Activated T-helper 1 cell treated with anti-CD3 and anti-CD28 coated beads, Interleukin-2, amount 50 U/mL, for 16 hours (primary cell): ENCODE measurements at regions not wholly inside any gene's neighbourhood (a gene's known extent, or its start where the extent isn't known, plus 50 kb on each side); places are given as distances from the start of the nearest gene placed in this dataset.
A peak's percentile ranks its signal among the peaks of the same experiment; 100 is the strongest.
"Not testable (repeated sequence)": the region's sequence is repeated elsewhere in the genome, so short reads cannot be mapped to it uniquely, and the experiment has no call there.

Experiments used
- DNase-seq, 2 donors: peaks; one replicate each; pipeline ENCODE4 v3.0.0-alpha.2; 2020; ENCODE audit warnings: low read depth in 1 of 2, low spot score in 1 of 2

DNA sequence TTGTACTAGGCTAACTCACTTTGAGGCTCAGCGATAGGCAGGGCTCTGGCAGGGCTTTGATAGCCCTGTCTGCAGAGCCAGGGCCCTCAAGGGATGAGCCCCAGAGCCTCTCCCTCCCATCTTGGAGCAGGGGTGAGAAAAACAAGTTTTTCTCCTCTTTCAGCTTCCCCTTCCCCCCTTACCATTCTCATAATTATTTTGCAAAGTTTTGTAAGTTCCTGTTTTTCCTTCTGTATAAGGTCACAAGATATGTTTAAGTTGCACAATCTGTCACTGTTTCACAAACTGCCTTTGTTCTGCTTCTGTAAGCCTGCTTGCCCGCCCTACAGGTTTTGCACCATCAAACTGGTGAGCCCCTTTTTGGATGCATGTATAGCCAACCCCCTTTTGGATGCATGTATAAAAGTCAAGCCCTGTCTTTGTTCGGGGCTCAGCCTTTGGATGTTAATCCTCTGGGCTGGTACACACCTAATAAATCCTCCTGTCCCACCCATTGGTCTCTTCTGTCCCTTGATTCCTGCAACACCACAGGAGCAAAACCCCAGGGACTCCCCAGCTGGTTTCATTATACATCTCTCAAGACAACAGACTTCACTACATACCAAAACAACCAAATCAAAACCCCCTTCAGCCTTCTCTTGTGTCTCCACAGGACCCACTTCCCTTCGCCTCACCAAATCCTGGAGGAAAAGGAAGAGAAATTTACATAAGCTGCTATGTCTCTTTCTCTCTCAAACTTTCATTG, 52.5 kb upstream of the RESF1 start:
- DNase-seq = no peak

DNA sequence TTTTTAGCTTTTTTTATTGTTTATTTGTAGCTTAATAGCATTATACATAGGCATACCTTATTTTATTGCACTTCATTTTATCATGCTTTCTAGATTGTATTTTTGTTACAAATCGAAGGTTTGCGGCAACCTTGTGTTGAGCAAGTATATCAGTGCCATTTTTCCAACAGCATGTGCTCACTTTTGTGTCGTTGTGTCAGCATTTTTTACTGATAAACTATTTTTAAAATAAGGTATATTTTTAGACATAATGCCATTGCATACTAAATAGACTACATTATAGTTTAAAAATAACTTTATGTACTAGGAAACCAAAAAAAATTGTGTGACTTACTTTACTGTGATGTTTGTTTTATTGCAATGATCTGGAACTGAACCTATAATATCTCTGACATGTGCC, 56.2 kb upstream of the RESF1 start:
- no peak for DNase-seq

DNA sequence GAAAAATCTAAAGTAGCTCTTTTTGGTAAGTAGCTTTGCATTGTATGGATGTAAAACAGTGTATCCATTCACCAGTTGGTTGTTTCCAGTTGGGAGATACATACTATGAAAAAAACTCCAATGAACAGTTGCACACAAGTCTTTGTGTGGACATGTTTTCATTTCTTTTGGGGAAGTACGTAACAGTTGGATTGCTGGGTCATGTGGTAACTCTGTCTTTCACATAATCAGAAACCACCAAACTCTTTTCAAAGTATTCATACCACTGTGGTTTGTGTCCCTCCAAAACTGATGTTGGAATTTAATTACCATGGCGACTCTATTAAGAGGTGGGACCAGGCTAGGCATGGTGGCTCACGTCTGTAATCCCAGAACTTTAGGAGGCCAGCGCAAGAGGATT, 58.9 kb upstream of the RESF1 start:
- no peak for DNase-seq

DNA sequence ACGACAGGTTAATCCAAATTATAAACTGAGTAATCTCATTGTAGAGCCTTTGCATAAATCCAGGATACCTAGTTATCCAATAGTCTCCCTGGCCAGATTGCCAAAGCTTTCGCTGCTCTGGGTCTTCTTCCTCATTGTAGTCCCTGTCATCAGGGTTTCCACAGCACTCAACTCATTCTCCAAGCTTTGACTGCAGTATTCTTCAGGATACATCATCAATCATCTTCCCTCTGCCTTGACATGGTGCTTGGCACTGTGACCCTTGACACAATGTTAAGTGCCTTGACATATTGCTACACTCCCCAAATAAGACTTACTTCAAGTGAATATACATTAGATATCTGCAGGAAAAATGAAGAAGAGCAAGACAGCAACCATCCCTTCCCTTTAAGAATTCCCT, 60.1 kb upstream of the RESF1 start:
- no peak for DNase-seq

DNA sequence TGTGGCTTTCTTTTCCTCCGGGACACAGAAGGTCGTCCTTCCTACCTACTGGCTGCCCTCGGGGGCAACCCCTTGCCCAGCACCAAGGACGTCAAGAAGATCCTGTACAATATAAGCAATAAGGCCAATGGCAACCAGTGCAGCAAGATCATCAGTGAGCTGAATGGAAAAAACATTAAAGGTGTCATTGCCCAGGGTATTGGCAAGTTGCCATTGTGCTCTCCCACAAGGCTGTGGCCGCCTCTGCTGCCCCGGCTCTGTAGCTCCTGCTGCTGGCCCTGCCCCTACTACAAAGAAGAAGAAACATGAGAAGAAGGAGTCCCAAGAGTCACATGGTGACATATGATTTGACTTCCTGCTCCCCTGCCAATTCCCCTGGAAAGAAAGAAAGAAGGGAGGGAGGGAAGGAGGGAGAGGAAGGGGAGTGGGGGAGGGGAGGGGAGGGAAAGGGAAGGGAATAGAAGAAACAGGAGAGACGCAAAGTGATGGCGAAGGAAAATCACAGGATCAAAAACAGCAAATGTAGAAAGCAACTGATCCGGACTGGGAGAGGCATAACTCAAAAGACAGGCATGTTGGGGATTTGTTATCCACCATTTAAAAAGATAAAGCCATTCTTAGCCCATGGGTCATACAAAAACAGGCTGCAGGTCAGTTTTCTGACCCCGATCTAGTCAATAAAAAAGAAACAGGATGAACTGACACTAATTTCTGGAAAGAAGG, 61.3 kb upstream of the RESF1 start:
- no peak for DNase-seq

DNA sequence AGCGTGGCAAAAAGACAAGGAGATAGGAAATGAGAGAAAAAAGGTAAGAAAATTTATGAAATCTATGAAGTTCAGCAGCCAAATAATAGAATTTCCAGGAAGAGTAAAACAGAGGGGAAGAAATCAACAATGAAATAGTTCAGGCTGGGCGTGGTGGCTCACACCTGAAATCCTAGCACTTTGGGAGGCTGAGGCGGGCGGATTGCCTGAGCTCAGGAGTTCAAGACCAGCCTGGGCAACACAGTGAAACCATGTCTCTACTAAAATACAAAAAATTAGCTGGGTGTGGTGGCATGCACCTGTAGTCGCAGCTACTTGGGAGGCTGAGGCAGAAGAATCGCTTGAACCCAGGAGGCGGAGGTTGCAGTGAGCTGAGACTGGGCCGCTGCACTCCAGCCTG, 62.1 kb upstream of the RESF1 start:
- DNase-seq = not testable (repeated sequence)

DNA sequence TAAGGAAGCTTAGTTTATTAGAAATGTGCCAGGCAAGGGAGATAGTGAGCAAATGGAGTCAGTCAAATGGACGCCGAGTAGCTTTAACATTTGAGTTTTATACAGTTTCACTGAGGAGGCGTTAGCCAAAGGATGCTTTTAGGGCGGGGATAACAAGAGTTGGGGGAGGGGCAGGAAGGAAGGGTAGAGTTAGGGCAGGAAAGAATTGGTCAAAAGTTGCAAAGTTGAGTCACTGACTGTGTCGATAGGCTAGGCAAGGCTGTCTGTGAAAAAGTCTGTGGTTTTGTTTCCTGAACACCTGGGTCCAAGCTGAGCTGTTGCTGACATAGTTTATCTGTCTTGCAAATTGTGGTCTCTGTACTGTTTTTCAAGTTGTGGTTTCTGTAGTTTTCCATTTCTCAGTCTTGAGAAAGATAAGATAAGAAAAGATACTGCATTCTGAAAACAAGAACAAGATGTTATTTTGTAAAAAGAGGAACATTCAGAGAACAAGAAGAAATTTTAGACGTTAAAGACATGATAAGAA, 62.6 kb upstream of the RESF1 start:
- peak; percentile 43 to 72 for DNase-seq

DNA sequence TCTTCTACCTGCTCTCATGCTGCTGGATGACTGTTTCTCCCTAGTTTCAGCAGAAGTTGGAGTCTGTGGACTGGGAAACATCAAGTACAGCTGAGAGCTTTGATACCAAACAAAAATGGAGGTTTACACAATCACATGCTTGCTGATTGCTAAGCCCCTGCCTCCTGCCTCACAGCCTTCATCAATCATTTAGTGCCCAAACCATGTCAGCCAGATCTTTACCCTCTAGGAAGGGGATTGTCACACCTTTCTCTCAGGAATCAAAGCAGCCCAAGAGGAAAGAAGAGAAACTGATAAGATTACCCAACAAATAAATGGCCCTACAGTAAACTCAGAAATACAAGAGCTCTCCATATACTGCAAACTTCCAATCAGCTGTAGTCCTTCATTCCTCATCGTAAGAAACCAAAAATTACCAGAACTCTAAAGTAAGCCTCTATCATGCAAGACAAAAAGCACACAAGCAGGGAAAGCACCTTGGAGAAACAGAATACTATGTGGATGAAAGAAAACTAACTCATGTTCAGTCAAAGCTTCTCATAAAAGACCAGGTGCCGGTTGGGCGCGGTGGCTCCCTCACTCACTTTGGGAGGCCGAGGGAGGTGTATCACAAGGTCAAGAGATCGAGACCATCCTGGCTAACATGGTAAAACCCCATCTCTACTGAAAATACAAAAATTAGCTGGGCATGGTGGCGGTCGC, 63.6 kb upstream of the RESF1 start:
- DNase-seq = no peak

DNA sequence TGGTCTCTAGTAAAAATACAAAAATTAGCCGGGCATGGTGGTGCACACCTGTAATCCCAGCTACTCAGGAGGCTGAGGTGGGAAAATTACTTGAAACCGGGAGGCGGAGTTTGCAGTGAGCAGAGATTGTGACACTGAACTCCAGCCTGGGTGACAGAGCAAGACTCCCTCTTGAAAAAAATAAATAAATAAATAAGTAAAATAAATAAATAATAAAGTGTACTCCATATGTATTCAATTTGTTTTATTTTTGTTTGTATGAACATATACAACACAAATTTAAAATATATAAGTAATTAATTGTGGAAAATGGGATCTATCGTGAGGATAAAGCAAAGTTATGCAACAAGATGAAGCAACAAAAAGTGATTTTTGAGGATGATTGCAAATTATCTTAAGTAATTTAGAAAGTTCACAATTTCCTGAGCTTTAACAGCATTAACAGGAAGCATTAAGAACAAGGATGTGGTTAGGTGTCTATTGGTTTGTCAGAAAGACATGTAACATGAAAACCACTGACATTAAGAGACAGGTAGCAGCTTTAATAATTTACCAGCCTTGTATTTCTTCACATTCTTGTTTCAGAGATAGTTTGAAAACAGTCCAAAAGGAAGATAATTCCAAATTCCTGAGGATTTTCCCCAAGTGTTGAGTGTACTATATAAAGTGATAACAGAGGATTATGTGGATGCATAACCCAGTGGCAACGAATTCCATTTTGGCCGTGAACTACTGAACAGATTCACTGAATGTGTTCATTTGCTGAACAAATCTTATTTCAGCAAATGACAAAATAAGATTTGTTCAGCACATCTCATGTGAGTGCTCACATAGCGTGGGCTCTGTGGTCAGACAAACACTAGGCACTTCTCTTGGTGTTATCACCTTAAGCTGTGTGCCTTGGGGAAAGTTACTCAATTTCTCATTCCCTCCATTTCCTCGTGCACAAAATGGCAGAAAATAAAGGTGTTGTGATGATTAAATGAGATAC, 68.6 kb upstream of the RESF1 start:
- DNase-seq = no peak

DNA sequence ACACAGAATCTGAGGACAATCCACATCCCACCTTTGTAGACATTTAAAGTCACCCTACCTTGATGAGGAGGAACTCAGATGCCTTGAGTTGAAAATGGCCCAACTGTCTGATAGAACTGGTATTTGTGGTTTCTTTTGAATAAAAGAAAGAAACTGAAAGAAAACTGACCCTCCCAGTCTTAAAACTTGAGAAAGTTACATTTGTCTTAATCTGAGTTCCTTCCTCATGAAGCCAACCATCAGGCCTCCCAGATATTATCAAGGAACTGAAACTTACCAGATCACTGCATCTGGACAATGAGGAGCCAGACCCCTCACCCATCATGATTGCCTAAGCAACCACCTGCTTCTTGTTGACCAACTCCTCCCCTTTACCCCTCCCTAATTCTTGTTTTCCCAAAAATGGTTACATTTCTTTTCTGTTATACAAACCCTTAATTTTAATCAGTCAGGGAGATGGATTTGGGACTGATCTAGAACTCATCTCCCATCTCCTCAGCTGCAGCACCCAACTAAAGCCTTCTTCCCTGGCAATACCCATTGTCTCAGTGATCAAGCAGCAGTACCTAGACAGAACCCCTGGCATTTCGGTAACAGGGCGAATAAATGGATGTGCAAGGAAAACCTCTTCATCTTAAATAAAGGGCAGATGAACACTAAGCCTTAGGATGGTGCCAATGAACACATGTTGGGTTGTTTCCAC, 72.0 kb upstream of the RESF1 start:
- DNase-seq = no peak

DNA sequence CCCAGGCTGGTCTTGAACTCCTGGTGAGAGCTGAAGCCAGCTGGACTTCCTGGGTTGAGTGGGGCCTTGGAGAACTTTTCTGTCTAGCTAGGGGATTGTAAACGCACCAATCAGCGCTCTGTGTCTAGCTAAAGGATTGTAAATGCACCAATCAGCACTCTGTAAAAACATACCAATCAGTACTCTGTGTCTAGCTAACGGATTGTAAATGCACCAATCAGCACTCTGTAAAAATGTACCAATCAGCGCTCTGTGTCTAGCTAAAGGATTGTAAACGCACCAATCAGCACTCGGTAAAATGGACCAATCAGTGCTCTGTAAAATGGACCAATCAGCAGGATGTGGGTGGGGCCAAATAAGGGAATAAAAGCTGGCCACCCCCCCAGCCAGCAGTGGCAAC, 76.5 kb upstream of the RESF1 start:
- not testable (repeated sequence) for DNase-seq

DNA sequence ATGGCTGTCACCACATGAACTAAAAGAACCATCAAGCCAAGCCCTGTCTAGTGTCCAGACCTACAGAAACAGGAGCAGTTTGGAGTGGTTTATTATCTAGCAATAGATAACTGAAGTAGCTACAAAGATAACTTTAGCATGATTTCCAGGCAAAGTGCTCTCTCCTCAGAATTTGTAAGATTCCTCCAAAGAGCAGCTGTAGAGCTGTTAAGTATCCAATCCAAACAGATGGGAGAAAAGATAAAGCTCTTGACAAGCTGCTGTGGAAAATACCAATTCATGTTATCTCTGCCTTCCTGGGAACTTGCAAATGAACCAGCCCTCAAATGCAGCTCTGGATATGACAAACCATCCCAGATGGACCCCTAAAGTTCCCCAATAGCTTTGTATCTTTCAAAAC, 78.9 kb upstream of the RESF1 start:
- DNase-seq = no peak

DNA sequence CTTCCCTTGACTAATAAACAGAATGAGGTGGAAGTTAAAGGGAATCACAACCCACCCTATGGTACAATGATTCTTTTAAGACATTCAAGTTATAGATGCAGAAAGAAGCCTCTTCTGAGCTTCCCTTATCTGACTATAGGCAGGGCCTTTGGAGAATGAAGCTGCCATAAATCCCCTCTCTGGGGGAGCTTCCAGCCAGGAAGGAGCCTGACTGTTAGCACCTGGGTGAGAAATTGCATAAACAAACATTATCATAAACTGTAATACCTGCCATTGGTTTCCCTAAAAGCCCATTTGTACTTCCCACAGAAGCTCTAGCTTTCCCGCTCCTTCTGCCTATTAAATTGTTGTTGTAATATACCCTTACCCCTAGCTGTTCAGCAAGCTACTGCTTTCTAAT, 81.3 kb upstream of the RESF1 start:
- no peak for DNase-seq

DNA sequence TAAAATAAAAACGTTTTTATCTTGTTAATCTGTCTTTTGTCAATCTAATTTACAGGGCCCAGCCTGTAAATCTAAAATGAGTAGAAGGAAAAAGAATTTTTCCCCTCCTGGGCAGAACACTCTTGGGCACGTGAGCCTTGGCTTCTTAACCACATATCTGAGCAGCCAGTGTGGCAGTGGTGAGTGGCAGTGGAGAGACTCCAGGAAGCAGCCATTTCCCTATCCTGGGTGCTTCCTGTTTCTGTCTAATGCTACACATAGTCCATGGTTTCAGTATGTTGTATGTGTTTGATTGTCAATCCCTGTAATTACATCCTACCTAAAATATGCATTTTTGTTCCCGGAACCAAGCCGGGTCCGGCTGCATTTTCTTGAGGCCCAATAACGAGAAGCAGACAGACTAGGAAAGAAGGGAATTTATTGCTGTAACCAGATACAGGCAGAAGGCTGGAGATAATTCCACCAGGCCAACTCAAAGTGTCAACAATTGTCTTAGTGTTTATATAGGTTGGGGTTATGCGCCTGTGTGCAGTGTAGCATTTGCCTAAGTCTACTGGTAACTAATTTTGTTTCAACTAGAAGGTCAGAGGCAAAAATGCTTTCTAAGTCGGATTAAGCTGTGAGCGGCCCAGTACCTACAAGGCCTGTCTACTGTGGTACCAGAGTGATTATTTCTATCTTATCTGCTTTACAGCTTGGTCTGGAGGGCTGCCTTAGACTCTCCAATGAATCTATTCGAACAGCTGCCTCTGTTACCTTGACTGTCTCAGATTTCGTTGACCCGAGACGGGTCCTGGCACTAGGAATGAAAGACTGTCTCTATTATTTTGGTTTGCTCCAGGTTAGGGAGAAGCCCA, 82.4 kb upstream of the RESF1 start:
- no peak for DNase-seq

DNA sequence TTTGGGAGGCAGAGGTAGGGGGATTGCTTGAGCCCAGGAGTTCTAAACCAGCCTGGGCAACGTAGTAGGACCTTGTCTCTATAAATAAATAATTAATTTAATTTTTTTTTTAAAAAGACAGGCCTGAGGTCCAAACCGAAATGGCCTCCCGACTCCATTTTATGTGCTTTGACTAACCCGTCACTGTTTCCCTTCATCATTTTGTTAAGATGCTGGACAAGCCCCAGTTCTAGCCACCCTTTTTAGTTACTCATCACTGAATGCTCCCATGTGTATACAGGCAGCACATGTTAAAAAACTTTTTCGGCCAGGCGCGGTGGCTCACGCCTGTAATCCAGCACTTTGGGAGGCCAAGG, 83.6 kb upstream of the RESF1 start:
- no peak for DNase-seq

DNA sequence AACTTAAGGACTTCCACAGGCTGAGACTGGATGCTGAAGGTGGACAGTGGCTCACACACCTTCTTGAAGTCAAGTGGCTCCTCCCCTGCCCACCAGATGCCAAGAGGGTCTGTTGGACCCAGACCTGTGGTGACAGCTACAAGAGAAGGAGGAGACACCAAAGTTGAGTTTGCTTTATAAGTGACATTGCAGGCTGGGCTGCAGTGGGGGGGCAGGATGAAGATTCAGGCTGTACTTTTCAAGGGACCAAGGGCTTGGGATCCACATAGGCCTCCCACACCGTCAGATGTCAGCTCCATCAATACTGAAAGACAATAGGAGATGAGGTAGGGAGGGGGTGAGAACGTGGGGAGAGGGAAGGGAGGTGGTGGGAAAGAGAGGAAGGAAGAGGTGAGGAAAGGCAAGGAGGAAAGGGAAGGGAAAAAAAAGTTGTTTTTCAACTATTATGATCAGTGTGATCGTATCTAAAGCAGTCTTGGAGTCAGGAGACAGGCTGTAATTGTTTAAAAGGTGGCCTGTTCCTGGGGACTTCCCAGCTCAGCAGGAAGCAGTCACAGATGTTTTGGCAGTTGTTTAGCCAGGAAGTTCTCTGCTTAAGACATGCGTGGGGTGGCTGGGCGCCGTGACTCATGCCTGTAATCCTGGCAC, 84.1 kb upstream of the RESF1 start:
- peak; percentile 40 to 52 for DNase-seq

DNA sequence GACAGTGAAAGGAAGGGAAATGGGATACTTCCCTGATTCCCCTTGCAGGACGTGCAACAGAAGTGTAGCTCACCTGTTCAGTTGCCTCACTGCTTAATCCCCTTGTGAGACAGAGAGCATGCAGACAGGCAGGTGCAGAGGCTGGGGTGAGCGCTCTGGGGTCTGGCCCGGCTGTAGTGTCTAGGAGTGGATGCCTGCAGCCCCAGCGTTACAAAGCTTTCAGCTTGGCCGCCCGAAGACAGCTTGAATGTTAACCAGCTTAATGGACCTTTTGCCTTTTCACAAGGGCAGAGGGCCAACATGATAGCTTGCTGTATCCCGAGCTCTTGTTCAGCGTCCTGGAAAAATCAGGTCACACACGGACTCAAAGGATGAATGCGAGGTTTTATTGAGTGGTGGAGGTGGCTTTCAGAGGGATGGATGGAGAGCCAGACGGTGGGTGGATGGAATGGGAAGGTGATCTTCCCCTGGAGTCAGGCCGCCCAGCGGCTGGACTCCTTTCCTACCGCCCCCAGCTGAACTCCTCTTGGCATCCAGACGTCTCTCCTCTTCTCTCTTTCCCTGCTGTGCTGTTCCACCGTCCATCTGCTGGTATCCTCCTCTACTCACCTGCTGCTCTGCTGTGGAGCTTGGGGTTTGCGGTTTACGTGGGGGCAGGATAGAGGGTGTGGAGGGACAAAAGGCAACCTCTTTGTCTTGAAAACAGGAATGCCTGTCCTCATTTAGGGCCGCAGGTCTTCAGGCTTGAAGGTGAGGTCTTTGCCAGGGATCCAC, 86.2 kb upstream of the RESF1 start:
- DNase-seq = no peak

DNA sequence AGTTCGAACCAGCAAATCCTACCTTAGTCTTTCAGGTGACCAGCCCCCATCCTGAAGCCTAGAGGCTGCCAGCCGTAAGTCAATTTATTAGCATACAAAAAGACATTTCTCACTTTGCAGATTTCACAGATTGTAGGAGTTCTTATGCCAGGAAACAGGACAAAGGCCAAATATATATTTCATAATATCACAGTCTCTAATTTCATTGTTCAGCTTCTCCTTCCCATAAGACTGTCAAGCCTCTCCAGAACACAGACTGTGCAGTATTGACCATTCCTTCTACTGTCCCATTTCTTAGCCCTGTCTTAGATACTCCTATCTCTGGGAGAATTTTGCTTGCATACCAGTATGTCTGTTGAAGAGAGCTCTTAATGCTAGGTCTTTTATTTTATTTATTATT, 89.2 kb upstream of the RESF1 start:
- no peak for DNase-seq
